Pancreas (tissue), 10 donors: ENCODE measurements at regions not wholly inside any gene's neighbourhood (a gene's known extent, or its start where the extent isn't known, plus 50 kb on each side); places are given as distances from the start of the nearest gene placed in this dataset.

Experiments used
- ATAC-seq, 4 donors: fragments of 200-7000 bp; cut with Tn5 transposase; one replicate each; pipeline versions ENCODE4 v1.8.0 to v1.9.1; 2020; ENCODE audit warnings: mild to moderate bottlenecking in 4 of 4, moderate library complexity in 4 of 4
- DNase-seq, 6 donors: peaks; one replicate each; pipeline ENCODE4 v3.0.0-alpha.2; 2020
- FAIRE-seq: peaks from 2 replicates; lab custom pipeline; 2012; peaks lifted over from hg19 to GRCh38; lab: Jason Lieb, UNC
- H3K27ac ChIP-seq, 4 donors: fragments of 200-600 bp; sonication (generic); 1 replicate in 3 of 4; 2 replicates in 1 of 4; pipeline versions ENCODE4 v1.5.0 to v1.8.0; 2020
- H3K27me3 ChIP-seq, 4 donors: fragments of 200-600 bp; one replicate each; pipeline ENCODE4 v1.8.0; 2021
- H3K36me3 ChIP-seq, 3 donors: fragments of 200-600 bp; sonication (generic) in 1 of 3; one replicate each; pipeline versions ENCODE4 v1.5.0 to v1.8.0; 2020 to 2021
- H3K4me1 ChIP-seq, 3 donors: fragments of 200-600 bp; one replicate each; pipeline ENCODE4 v1.8.0; 2021
- H3K4me3 ChIP-seq, 4 donors: fragments of 200-600 bp; sonication (generic) in 2 of 4; one replicate each; pipeline versions ENCODE4 v1.5.0 to v1.8.0; 2020 to 2021
- H3K9me3 ChIP-seq, 4 donors: fragments of 200-600 bp; one replicate each; pipeline ENCODE4 v1.8.0; 2021
- WGBS, 2 donors: extraction: QIAGEN DNeasy Blood & Tissue Kit; methylation state at CpG; one replicate each; pipeline ENCODE4 v1.1.7; 2013; 5-methylcytosine and 5-hydroxymethylcytosine counted together
- intact Hi-C, 3 donors: fragments of 100-400 bp; cut with DNase I; formaldehyde crosslinking; loops; one replicate each; pipeline versions ENCODE4 v1.11.1 to v1.14.2; 2022
- TF ChIP-seq, protein P1 (sequence below), 4 donors: fragments of 200-600 bp; sonication (generic) in 3 of 4; IDR thresholded peaks; one replicate each; pipeline versions ENCODE4 v1.5.0 to v1.8.0; 2021; ENCODE audit warnings: antibody characterized with exemption in 4 of 4
- donor health status: healthy with polysubstance abuse.
- donor health status: DM: no; HTN: no; CAD: no; lungs with moderate emphysema.
- donor health status: DM: no; HTN: no; CAD: no.
- donor health status: control.
- donor health status: control.
- donor health status: Bipolar disorder and iron deficiency.
- donor health status: DM: yes; HTN: yes; CAD: no.
- donor health status: DM: no; HTN: no; CAD: no.
- donor health status: DM: no; HTN: no; CAD: no.
- donor health status: DM: yes; HTN: yes; CAD: no.

DNA sequence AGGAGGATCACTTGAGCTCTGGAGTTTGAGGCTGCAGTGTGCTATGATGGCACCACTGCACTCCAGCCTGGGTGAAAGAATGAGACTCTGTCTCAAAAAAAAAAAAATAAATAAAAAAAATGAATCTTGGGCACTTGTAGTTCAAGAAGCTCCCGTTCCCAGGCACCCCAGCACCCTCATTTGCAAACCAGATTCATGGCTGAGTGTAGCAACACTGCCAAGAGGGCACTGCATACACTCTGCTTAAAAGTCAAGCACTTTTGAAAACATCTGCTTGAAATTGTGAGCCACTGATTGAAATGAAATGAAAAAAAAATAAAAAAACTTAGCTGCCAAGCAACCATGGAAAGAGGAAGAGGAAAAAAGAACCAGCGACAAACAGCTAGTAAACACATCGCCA is 124.7 kb upstream of the SASH1 start:
- no peak overlapping the region for H3K27ac ChIP-seq
- WGBS, 2 donors, result 86% methylated on average over 3 of the region's 3 CpGs
- no peak for ATAC-seq
- intact Hi-C loops, result no loop called here
- FAIRE-seq, result no peak
- no peak overlapping the region for H3K4me3 ChIP-seq
- no peaks in the 10 kb centered on the region for H3K9me3 ChIP-seq
- H3K27me3 ChIP-seq, result no peaks in the 10 kb centered on the region
- no peaks in the 10 kb centered on the region for H3K36me3 ChIP-seq
- TF ChIP-seq, protein P1, sequence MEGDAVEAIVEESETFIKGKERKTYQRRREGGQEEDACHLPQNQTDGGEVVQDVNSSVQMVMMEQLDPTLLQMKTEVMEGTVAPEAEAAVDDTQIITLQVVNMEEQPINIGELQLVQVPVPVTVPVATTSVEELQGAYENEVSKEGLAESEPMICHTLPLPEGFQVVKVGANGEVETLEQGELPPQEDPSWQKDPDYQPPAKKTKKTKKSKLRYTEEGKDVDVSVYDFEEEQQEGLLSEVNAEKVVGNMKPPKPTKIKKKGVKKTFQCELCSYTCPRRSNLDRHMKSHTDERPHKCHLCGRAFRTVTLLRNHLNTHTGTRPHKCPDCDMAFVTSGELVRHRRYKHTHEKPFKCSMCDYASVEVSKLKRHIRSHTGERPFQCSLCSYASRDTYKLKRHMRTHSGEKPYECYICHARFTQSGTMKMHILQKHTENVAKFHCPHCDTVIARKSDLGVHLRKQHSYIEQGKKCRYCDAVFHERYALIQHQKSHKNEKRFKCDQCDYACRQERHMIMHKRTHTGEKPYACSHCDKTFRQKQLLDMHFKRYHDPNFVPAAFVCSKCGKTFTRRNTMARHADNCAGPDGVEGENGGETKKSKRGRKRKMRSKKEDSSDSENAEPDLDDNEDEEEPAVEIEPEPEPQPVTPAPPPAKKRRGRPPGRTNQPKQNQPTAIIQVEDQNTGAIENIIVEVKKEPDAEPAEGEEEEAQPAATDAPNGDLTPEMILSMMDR (IDR thresholded peaks at IDR 0.05), result no peak
- H3K4me1 ChIP-seq, result no peaks in the 10 kb centered on the region
- DNase-seq, result no peak

DNA sequence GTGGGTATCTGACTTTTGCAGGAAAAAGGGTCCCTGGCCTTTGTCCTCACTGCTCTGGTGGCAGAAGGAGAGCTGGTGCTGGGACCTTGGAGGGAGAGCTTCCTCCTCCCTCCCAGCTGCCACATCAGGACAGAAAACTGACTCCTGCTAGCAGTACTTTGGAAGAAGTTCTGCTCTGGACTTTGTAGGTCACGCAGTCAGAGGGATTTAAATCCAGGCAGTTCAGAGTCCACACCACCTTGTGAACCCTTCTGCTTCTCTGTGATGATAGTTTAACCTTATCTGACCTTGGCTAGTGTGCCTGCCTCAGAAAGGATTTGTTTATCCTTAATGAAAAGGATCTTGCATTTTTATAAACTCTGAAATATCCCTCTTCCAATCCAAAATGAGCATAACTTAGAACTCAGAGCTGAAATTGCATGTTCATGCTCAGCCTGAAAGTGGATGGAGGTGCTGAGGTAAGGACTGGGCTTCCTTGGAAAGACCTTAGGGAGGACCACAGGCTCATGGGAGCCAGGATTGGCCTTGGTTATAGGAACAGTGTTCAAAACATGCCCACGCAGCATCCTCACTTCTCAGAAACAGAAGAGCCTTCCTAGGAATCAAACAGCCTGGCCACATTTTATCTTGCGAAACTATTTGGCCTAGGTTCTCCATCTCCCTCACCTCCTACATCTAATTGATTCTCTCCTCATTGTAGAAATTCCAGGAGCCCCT is 123.9 kb upstream of the SASH1 start:
- FAIRE-seq, result no peak
- peak in 3 of 4 donors; percentile 29 to 39 (median 35) for ATAC-seq

DNA sequence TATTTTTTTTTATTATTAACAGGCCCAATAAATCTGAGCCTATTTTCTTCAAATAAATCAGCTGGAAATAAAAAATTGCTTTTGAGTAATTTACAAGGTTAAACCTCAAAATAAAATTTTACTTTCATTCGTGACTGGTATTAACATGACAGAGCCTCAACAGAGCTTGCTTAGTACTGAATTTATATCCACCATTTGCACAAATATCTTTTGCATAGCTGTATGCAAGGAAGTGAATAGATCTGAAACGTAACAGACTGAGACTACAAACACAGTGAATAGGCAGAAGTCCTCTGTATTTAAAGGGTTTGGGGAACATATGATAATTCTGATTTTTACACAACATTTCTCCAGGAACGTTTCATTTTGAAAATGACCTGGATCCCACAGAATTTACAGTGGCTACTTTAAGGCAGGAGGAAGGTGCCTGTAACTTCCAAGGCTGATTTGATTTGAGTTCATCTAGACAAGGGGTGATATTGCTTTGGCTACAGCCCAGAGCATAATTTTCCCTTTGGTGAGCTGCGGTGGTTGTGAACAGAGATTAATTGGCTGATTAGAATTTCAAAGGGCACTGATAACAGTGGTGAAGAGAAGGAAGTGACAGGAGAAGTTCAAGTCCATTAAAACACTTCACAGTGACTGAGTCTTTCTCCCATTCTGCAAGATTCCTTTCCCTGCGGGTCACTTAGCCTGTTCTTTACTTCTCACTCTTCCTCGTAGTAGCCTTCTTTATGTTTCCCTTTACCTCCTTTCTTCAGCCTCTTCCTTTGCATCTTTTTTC is 121.2 kb upstream of the SASH1 start:
- no peak for ATAC-seq
- intact Hi-C loops, result no loop called here
- no peak for FAIRE-seq
- Histone ChIP-seq H3K27ac (no peak overlapping the region), H3K27me3 (no peaks in the 10 kb centered on the region), H3K9me3 (no peaks in the 10 kb centered on the region), H3K4me3 (no peak overlapping the region), H3K4me1 (no peaks in the 10 kb centered on the region), H3K36me3 (no peaks in the 10 kb centered on the region)
- no peak for DNase-seq
- TF ChIP-seq, protein P1 (IDR thresholded peaks at IDR 0.05), result no peak
- WGBS, 2 donors, result 42 to 48% methylated on average over 6 of the region's 6 CpGs

More for the DNA sequence above, 123.9 kb upstream of the SASH1 start:
- Histone ChIP-seq H3K9me3 (no peaks in the 10 kb centered on the region), H3K36me3 (no peaks in the 10 kb centered on the region), H3K27ac (no peak overlapping the region), H3K4me1 (no peaks in the 10 kb centered on the region), H3K4me3 (no peak overlapping the region), H3K27me3 (no peaks in the 10 kb centered on the region)
- WGBS, 2 donors, result 78 to 86% methylated on average over 3 of the region's 3 CpGs
- intact Hi-C loops, result no loop called here
- TF ChIP-seq, protein P1 (IDR thresholded peaks at IDR 0.05), result no peak
- peak in 1 of 6 donors; percentile 19 for DNase-seq

DNA sequence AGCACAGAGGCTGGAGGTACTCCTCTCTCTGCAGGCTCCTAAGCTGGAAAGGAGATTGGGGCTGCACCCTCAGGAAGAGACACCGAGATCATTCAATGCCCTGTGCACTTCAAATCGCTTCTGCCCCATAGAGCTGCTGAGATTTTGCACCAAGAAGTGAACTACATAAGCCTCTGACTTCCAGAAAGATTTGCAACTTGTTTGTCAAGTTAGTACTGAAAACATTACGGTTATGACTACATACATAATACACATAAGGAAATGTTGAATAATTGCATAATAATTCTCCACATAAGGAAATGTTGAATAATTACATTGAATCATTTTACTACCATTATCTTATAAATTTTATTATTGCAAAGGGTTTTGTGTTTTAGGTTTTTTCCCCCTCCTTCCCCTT is 120.3 kb upstream of the SASH1 start:
- H3K4me3 ChIP-seq, result no peak overlapping the region
- no peak for FAIRE-seq
- WGBS, 2 donors, result 79 to 88% methylated on average over 3 of the region's 3 CpGs
- no peak for DNase-seq
- H3K36me3 ChIP-seq, result no peaks in the 10 kb centered on the region
- no peaks in the 10 kb centered on the region for H3K27me3 ChIP-seq
- ATAC-seq, result no peak
- intact Hi-C loops, result no loop called here
- no peak overlapping the region for H3K27ac ChIP-seq
- TF ChIP-seq, protein P1 (IDR thresholded peaks at IDR 0.05), result no peak
- H3K4me1 ChIP-seq, result no peaks in the 10 kb centered on the region
- no peaks in the 10 kb centered on the region for H3K9me3 ChIP-seq

DNA sequence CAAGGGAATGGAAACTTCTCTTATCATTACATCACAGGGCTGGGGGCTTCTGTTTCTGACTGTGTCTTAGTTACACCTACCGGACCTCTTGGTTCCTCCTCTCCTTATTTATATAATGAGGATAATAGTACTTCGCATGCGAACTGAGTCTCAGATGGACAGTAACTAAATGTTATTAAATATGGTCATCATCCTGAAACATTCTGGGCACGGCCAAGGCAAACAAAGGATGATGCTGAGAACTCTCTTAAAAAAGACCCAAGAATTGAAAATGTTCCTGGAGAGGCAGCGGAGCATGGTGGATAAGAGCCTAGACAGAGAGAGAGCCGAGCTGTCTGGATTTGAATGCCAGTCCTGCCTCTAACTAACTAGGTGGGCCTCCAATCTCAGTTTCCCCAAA is 119.8 kb upstream of the SASH1 start:
- intact Hi-C loops, result no loop called here
- no peak for FAIRE-seq
- Histone ChIP-seq H3K27ac (no peak overlapping the region), H3K27me3 (no peaks in the 10 kb centered on the region), H3K4me1 (no peaks in the 10 kb centered on the region), H3K4me3 (no peak overlapping the region), H3K9me3 (no peaks in the 10 kb centered on the region), H3K36me3 (no peaks in the 10 kb centered on the region)
- TF ChIP-seq, protein P1 (IDR thresholded peaks at IDR 0.05), result no peak
- DNase-seq, result no peak
- 86 to 96% methylated on average over 6 of the region's 6 CpGs for WGBS, 2 donors
- no peak for ATAC-seq
